ENCODE measurements at regions not wholly inside any gene's neighbourhood (a gene's known extent, or its start where the extent isn't known, plus 50 kb on each side); places are given as distances from the start of the nearest gene placed in this dataset.

DNA sequence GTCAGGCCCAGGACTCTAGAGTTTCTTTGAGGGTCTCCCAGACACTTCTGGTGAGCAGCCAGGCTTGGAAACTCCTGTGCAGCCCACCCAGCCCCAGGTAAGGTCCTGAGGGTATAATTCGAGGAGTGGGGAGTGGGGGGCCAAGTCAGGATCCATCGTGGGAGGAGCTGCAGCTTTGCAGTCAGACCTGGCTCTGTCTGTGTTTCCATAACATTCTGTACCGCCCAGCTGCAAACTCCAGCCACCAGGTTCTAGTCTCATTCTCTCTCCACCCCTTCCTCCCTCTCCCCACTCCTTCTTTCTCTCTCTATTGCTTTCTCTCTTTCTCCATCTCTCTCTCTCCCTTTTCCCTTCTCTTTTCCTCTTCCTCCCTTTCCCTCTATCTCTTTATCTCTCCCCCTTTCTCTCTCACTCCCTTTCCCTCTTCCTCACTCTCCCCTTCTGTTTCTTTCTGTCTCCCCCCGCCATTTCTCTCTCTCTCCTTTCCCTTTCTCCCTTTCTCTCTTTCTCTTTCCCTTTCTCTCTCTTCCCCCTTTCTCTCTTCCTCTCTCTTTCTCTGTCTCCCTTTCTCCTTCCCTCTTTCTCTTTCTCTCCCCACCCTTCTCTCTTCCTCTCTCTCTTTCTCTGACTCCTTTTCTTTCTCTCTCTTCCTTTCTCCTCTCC is 127.2 kb downstream of the MN1 start:
- Histone ChIP-seq H3K4me3 (ENCODE audit: control insufficient read depth in 2 of 3, extremely low read depth in 1 of 3, insufficient read depth in 2 of 3, low read depth in 1 of 3, low read length in 3 of 3) (no peak overlapping the region), H3K9me3 (ENCODE audit: control insufficient read depth, low read depth, low read length) (no peaks in the 10 kb centered on the region), H3K4me1 (ENCODE audit: control insufficient read depth, extremely low read depth, insufficient read depth, low read length) (peaks cover 6% of the 10 kb centered on the region), H4K20me1 (ENCODE audit: control insufficient read depth, extremely low read depth, insufficient read depth, low read length) (no peaks in the 10 kb centered on the region), H3K9ac (ENCODE audit: control insufficient read depth, extremely low read depth, insufficient read depth, low read length) (no peak overlapping the region), H3K4me2 (ENCODE audit: control insufficient read depth, extremely low read depth, insufficient read depth, low read depth, low read length) (no peak overlapping the region), H3K36me3 (ENCODE audit: control insufficient read depth in 2 of 2, extremely low read depth in 1 of 2, insufficient read depth in 2 of 2, low read length in 2 of 2) (no peaks in the 10 kb centered on the region), H3K27ac (ENCODE audit: control insufficient read depth, insufficient read depth, low read length) (no peak overlapping the region), H3K79me2 (ENCODE audit: control insufficient read depth, insufficient read depth, low read length) (no peaks in the 10 kb centered on the region), H3K9me1 (ENCODE audit: control insufficient read depth, extremely low read depth, insufficient read depth, low read length) (no peaks in the 10 kb centered on the region), H3K27me3 (ENCODE audit: control insufficient read depth, extremely low read depth, insufficient read depth, low read length) (peaks cover 8% of the 10 kb centered on the region), H2AFZ (ENCODE audit: control insufficient read depth, low read length) (no peak overlapping the region)
- DNase-seq (ENCODE audit: low read depth, low spot score) (no peak), FAIRE-seq (no peak)
- TF ChIP-seq, protein P1, sequence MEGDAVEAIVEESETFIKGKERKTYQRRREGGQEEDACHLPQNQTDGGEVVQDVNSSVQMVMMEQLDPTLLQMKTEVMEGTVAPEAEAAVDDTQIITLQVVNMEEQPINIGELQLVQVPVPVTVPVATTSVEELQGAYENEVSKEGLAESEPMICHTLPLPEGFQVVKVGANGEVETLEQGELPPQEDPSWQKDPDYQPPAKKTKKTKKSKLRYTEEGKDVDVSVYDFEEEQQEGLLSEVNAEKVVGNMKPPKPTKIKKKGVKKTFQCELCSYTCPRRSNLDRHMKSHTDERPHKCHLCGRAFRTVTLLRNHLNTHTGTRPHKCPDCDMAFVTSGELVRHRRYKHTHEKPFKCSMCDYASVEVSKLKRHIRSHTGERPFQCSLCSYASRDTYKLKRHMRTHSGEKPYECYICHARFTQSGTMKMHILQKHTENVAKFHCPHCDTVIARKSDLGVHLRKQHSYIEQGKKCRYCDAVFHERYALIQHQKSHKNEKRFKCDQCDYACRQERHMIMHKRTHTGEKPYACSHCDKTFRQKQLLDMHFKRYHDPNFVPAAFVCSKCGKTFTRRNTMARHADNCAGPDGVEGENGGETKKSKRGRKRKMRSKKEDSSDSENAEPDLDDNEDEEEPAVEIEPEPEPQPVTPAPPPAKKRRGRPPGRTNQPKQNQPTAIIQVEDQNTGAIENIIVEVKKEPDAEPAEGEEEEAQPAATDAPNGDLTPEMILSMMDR (optimal IDR thresholded peaks at IDR 0.05 in 1 of 3, IDR thresholded peaks at IDR 0.05 in 1 of 3, conservative IDR thresholded peaks at IDR 0.05 in 1 of 3; ENCODE audit: extremely low read depth in 1 of 3, insufficient read depth in 2 of 3, low read length in 3 of 3) = no peak
- TF ChIP-seq EZH2 (IDR thresholded peaks at IDR 0.05; ENCODE audit: low read length) = no peak
- dilution Hi-C loops (cut with MboI; ENCODE audit: extremely low pct_ligation_motif_present, low sequenced_read_pairs) = no loop called here

GRCh38 chr22:27676545-27677213 is 124.9 kb downstream of the MN1 start:
- DNase-seq (ENCODE audit: low read depth, low spot score) (no peak), FAIRE-seq (no peak)
- TF ChIP-seq EZH2 (IDR thresholded peaks at IDR 0.05; ENCODE audit: low read length) = no peak
- TF ChIP-seq, protein P1 (optimal IDR thresholded peaks at IDR 0.05 in 1 of 3, IDR thresholded peaks at IDR 0.05 in 1 of 3, conservative IDR thresholded peaks at IDR 0.05 in 1 of 3; ENCODE audit: extremely low read depth in 1 of 3, insufficient read depth in 2 of 3, low read length in 3 of 3) = no peak
- Histone ChIP-seq H3K4me1 (ENCODE audit: control insufficient read depth, extremely low read depth, insufficient read depth, low read length) (no peaks in the 10 kb centered on the region), H3K9me3 (ENCODE audit: control insufficient read depth, low read depth, low read length) (no peaks in the 10 kb centered on the region), H3K4me2 (ENCODE audit: control insufficient read depth, extremely low read depth, insufficient read depth, low read depth, low read length) (no peak overlapping the region), H3K79me2 (ENCODE audit: control insufficient read depth, insufficient read depth, low read length) (no peaks in the 10 kb centered on the region), H4K20me1 (ENCODE audit: control insufficient read depth, extremely low read depth, insufficient read depth, low read length) (no peaks in the 10 kb centered on the region), H3K4me3 (ENCODE audit: control insufficient read depth in 2 of 3, extremely low read depth in 1 of 3, insufficient read depth in 2 of 3, low read depth in 1 of 3, low read length in 3 of 3) (no peak overlapping the region), H3K36me3 (ENCODE audit: control insufficient read depth in 2 of 2, extremely low read depth in 1 of 2, insufficient read depth in 2 of 2, low read length in 2 of 2) (no peaks in the 10 kb centered on the region), H3K9ac (ENCODE audit: control insufficient read depth, extremely low read depth, insufficient read depth, low read length) (no peak overlapping the region), H2AFZ (ENCODE audit: control insufficient read depth, low read length) (no peak overlapping the region), H3K27ac (ENCODE audit: control insufficient read depth, insufficient read depth, low read length) (no peak overlapping the region), H3K27me3 (ENCODE audit: control insufficient read depth, extremely low read depth, insufficient read depth, low read length) (peaks cover 8% of the 10 kb centered on the region), H3K9me1 (ENCODE audit: control insufficient read depth, extremely low read depth, insufficient read depth, low read length) (no peaks in the 10 kb centered on the region)
- dilution Hi-C loops (cut with MboI; ENCODE audit: extremely low pct_ligation_motif_present, low sequenced_read_pairs) = no loop called here

All from keratinocyte (primary cell).